Testis (tissue), 2 donors: ENCODE measurements at regions not wholly inside any gene's neighbourhood (a gene's known extent, or its start where the extent isn't known, plus 50 kb on each side); places are given as distances from the start of the nearest gene placed in this dataset.

Source experiments
- POLR2A ChIP-seq: fragments of 450-650 bp; IDR thresholded peaks from one replicate; pipeline ENCODE4 v1.6.1; 2017; ENCODE audit warnings: antibody characterized with exemption, mild to moderate bottlenecking, moderate library complexity
- TF ChIP-seq, protein P1 (sequence below), 3 experiments: fragments of 450-650 bp in 2 of 3; fragments of 200-600 bp in 1 of 3; sonication (generic) in 1 of 3; IDR thresholded peaks; one replicate each; pipeline ENCODE4 v1.5.1; 2016 to 2019; ENCODE audit warnings: antibody characterized with exemption in 3 of 3, mild to moderate bottlenecking in 2 of 3, moderate library complexity in 1 of 3

DNA sequence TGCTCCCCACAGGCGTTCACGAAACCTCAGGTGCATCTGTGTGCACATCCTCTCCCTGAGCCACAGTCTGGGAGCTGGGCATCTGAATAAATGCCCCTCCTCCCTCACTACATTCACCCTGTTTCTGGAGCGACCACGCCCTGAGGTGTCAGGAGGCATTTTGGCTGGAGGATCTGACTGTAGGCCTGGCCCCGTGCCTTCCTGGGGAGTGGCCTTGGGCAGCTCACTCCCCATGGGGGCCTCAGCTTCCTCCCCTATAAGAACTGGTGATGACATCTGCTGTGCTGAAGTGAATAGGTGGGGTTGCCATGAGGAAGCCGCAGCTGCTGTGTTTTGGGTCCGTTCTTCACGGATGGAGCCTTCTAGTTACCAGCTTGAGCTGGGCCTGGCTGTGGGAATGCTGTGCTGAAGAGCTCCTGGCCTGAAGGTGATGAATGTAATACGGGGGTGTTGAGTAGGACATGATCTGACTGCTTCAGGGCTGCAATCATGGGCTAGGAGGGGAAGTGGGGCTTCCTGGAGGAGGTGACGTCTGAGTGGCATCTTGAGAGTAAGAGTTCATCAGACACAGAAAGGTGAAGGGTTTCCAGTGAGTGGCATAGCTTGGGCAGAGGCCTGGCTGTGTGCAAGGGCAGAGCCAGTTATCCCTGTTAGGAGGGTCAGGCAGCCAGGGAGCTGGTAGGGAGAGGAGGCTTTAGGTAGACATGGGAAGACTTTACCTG is 58.2 kb downstream of the GLI2 start:
- no peak for TF ChIP-seq POLR2A
- TF ChIP-seq, protein P1, sequence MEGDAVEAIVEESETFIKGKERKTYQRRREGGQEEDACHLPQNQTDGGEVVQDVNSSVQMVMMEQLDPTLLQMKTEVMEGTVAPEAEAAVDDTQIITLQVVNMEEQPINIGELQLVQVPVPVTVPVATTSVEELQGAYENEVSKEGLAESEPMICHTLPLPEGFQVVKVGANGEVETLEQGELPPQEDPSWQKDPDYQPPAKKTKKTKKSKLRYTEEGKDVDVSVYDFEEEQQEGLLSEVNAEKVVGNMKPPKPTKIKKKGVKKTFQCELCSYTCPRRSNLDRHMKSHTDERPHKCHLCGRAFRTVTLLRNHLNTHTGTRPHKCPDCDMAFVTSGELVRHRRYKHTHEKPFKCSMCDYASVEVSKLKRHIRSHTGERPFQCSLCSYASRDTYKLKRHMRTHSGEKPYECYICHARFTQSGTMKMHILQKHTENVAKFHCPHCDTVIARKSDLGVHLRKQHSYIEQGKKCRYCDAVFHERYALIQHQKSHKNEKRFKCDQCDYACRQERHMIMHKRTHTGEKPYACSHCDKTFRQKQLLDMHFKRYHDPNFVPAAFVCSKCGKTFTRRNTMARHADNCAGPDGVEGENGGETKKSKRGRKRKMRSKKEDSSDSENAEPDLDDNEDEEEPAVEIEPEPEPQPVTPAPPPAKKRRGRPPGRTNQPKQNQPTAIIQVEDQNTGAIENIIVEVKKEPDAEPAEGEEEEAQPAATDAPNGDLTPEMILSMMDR (IDR thresholded peaks at IDR 0.05): no peak
